GM10266 (cell line): ENCODE measurements at regions not wholly inside any gene's neighbourhood (a gene's known extent, or its start where the extent isn't known, plus 50 kb on each side); places are given as distances from the start of the nearest gene placed in this dataset.

Experiments used
- DNase-seq: peaks from one replicate; pipeline ENCODE4 v3.0.0; 2012; ENCODE audit errors: extremely low spot score
- CTCF ChIP-seq: IDR thresholded peaks from 2 replicates; pipeline ENCODE4 v1.5.1; 2012; ENCODE audit warnings: mild to moderate bottlenecking, low read depth; ENCODE audit not compliant: control insufficient read depth, insufficient read depth; ENCODE audit errors: missing control alignments

GRCh38 chr3:80445641-80446040 lies 677.8 kb upstream of the ROBO1 start:
- DNase-seq, result no peak
- TF ChIP-seq CTCF, result no peak

- no peak for DNase-seq
- no peak for TF ChIP-seq CTCF
Measured at GRCh38 chr3:80445053-80445452, 677.3 kb upstream of the ROBO1 start.

DNA sequence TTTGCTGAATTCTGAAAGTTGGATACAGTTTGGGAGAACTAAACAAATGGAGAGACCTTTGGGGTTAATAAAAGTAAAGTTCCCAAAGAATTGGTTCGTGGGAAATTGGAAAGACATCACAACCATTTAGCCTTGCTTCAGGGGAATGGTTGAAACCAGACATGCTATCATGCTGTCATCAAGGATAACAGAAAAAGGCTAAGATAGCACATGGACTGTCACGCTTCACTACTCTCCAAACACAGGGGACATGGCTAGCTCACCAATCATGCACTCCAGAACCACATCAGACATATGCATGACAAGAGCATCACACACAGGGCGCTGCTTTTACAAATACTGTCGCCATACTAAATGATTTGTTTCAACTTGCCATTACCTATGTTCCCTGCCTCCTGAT lies 671.7 kb upstream of the ROBO1 start:
- no peak for TF ChIP-seq CTCF
- DNase-seq, result no peak

DNA sequence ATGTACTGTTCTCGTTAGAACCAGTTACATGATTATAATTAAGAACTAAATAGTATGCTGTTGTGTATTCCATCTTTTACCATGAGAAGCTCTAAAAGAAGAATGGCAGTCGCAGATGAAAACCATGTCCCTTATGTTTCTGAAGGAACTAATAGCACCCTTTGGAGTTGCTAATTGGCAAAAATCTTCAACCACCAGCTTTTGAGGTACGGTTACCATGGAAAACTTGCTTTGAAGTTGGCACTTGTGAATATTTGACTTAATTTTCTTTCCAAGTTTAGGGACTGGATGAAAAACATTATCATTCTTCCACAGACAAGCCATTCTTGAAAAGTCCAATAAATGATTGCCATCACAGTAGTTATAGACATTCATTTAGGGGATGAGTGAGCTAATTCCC lies 666.6 kb upstream of the ROBO1 start:
- no peak for TF ChIP-seq CTCF
- DNase-seq, result no peak

DNA sequence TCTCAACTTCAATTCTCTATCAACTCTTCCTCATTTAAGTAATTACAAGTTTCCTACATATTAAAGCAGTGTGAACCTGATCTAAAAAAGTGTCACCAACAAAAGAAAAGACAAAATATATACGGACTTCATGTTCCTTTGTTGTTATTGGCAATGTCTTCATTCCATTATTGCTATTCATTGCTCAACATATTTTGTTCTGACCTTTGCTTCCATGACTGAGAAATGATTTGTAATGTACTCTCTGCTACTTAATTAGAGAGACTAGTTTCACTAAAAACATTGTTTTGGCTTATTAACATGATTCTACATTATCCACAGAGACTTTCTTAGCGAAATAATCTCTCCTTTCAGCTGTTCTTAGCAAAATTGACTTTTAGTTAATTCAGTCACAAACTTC lies 657.2 kb upstream of the ROBO1 start:
- no peak for TF ChIP-seq CTCF

GRCh38 chr3:80408030-80408721 lies 640.4 kb upstream of the ROBO1 start:
- no peak for TF ChIP-seq CTCF
- DNase-seq, result no peak

More for the DNA sequence above, 657.2 kb upstream of the ROBO1 start:
- no peak for DNase-seq

DNA sequence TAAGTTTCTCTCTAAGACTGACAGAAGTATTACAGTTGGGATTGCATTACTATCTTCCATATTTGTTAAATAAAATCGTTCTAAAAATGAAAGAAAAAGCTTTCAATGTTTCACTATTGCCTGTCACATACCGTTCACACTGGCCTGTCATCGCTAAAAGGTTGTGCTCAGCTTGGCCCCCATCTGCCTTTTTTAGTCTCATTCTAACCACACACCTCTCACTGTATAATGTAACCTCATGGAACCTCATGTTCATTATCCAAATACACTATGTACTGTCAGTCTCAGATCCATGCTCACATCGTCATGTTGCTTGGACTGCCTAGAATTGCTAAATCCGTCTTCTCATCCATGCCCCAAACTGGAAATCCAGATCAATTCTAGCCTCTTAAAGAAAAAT lies 637.8 kb upstream of the ROBO1 start:
- no peak for TF ChIP-seq CTCF
- DNase-seq, result no peak
